Stimulated activated CD8-positive, alpha-beta memory T cell treated with anti-CD3 and anti-CD28 coated beads, Interleukin-2, amount 100 ng/mL, for 1 hour (primary cell): ENCODE measurements at regions not wholly inside any gene's neighbourhood (a gene's known extent, or its start where the extent isn't known, plus 50 kb on each side); places are given as distances from the start of the nearest gene placed in this dataset.
"Not testable (repeated sequence)": the region's sequence is repeated elsewhere in the genome, so short reads cannot be mapped to it uniquely, and the experiment has no call there.

Experiments
- DNase-seq, 2 donors: peaks; one replicate each; pipeline ENCODE4 v3.0.0-alpha.2; 2020; ENCODE audit warnings: low read depth in 2 of 2

- DNase-seq = no peak
Measured at GRCh38 chr11:38011496-38011895, 1413.5 kb upstream of the RAG2 start.

- no peak for DNase-seq
Measured at GRCh38 chr11:38009932-38010331, 1411.9 kb upstream of the RAG2 start.

GRCh38 chr11:38006466-38006865, 1408.4 kb upstream of the RAG2 start:
- DNase-seq = no peak

- no peak for DNase-seq
Measured at GRCh38 chr11:38005597-38005996, 1407.6 kb upstream of the RAG2 start.

- DNase-seq = no peak
Measured at GRCh38 chr11:37999171-37999570, 1401.1 kb upstream of the RAG2 start.

- no peak for DNase-seq
Measured at GRCh38 chr11:37995886-37996285, 1397.8 kb upstream of the RAG2 start.

GRCh38 chr11:37988031-37988430, 1390.0 kb upstream of the RAG2 start:
- DNase-seq = no peak

- no peak for DNase-seq
Measured at GRCh38 chr11:37984991-37985390, 1387.0 kb upstream of the RAG2 start.

- DNase-seq = no peak
Measured at GRCh38 chr11:37978647-37979046, 1380.6 kb upstream of the RAG2 start.

GRCh38 chr11:37973941-37974340, 1375.9 kb upstream of the RAG2 start:
- no peak for DNase-seq

GRCh38 chr11:37972691-37973090, 1374.7 kb upstream of the RAG2 start:
- DNase-seq = no peak

- DNase-seq = not testable (repeated sequence)
Measured at GRCh38 chr11:37969336-37969735, 1371.3 kb upstream of the RAG2 start.

- DNase-seq = no peak
Measured at GRCh38 chr11:37968148-37968547, 1370.1 kb upstream of the RAG2 start.

GRCh38 chr11:37967635-37968034, 1369.6 kb upstream of the RAG2 start:
- DNase-seq = no peak

- no peak for DNase-seq
Measured at GRCh38 chr11:37963440-37963839, 1365.4 kb upstream of the RAG2 start.

- DNase-seq = no peak
Measured at GRCh38 chr11:37957717-37958116, 1359.7 kb upstream of the RAG2 start.

GRCh38 chr11:37951996-37952395, 1354.0 kb upstream of the RAG2 start:
- DNase-seq = no peak

GRCh38 chr11:37948258-37948657, 1350.2 kb upstream of the RAG2 start:
- no peak for DNase-seq

GRCh38 chr11:37947821-37948220, 1349.8 kb upstream of the RAG2 start:
- no peak for DNase-seq

- DNase-seq = no peak
Measured at GRCh38 chr11:37946155-37946766, 1348.2 kb upstream of the RAG2 start.

GRCh38 chr11:37942081-37942480, 1344.0 kb upstream of the RAG2 start:
- no peak for DNase-seq

- no peak for DNase-seq
Measured at GRCh38 chr11:37929100-37929653, 1331.1 kb upstream of the RAG2 start.

GRCh38 chr11:37926772-37927171, 1328.7 kb upstream of the RAG2 start:
- DNase-seq = no peak

- DNase-seq = no peak
Measured at GRCh38 chr11:37916331-37916730, 1318.3 kb upstream of the RAG2 start.
